ENCODE measurements at regions not wholly inside any gene's neighbourhood (a gene's known extent, or its start where the extent isn't known, plus 50 kb on each side); places are given as distances from the start of the nearest gene placed in this dataset.

- Histone ChIP-seq H3K27ac (ENCODE audit: low read depth in 2 of 2, low read length in 2 of 2) (no peak overlapping the region), H3K4me3 (ENCODE audit: low read length in 3 of 3) (no peak overlapping the region), H3K4me1 (ENCODE audit: control insufficient read depth in 2 of 3, insufficient read depth in 2 of 3, low read depth in 1 of 3, low read length in 3 of 3) (no peaks in the 10 kb centered on the region), H3K36me3 (ENCODE audit: control insufficient read depth in 2 of 3, insufficient read depth in 3 of 3, low read length in 3 of 3) (no peaks in the 10 kb centered on the region), H3K9me3 (ENCODE audit: control insufficient read depth in 2 of 3, insufficient read depth in 1 of 3, low read length in 3 of 3) (no peaks in the 10 kb centered on the region), H3K27me3 (ENCODE audit: control insufficient read depth, insufficient read depth, low read length) (no peaks in the 10 kb centered on the region), H3K9ac (ENCODE audit: low read length in 3 of 3) (no peak overlapping the region)
- TF ChIP-seq CTCF (IDR thresholded peaks at IDR 0.05; ENCODE audit: borderline replicate concordance, extremely low read depth, insufficient read depth): no peak
- DNase-seq (no peak), FAIRE-seq (no peak)
- intact Hi-C loops (cut with DNase I): no loop called here
These were observed 50.0 kb upstream of the TSC22D2 start for GRCh38 chr3:150357923-150358607.

GRCh38 chr3:150357140-150357539, 51.0 kb upstream of the TSC22D2 start:
- H3K9me3 ChIP-seq (ENCODE audit: control insufficient read depth in 2 of 3, insufficient read depth in 1 of 3, low read length in 3 of 3): no peaks in the 10 kb centered on the region
- no peak overlapping the region for H3K9ac ChIP-seq (ENCODE audit: low read length in 3 of 3)
- no peaks in the 10 kb centered on the region for H3K27me3 ChIP-seq (ENCODE audit: control insufficient read depth, insufficient read depth, low read length)
- no peaks in the 10 kb centered on the region for H3K36me3 ChIP-seq (ENCODE audit: control insufficient read depth in 2 of 3, insufficient read depth in 3 of 3, low read length in 3 of 3)
- DNase-seq (no peak), FAIRE-seq (no peak)
- H3K4me3 ChIP-seq (ENCODE audit: low read length in 3 of 3): no peak overlapping the region
- intact Hi-C loops (cut with DNase I): no loop called here
- no peaks in the 10 kb centered on the region for H3K4me1 ChIP-seq (ENCODE audit: control insufficient read depth in 2 of 3, insufficient read depth in 2 of 3, low read depth in 1 of 3, low read length in 3 of 3)
- TF ChIP-seq CTCF (IDR thresholded peaks at IDR 0.05; ENCODE audit: borderline replicate concordance, extremely low read depth, insufficient read depth): no peak
- no peak overlapping the region for H3K27ac ChIP-seq (ENCODE audit: low read depth in 2 of 2, low read length in 2 of 2)

- intact Hi-C loops (cut with DNase I): no loop called here
These were observed 52.5 kb upstream of the TSC22D2 start for GRCh38 chr3:150355574-150355973.

More at GRCh38 chr3:150355574-150355973, 52.5 kb upstream of the TSC22D2 start:
- Histone ChIP-seq H3K9me3 (ENCODE audit: control insufficient read depth in 2 of 3, insufficient read depth in 1 of 3, low read length in 3 of 3) (no peaks in the 10 kb centered on the region), H3K36me3 (ENCODE audit: control insufficient read depth in 2 of 3, insufficient read depth in 3 of 3, low read length in 3 of 3) (no peaks in the 10 kb centered on the region), H3K27ac (ENCODE audit: low read depth in 2 of 2, low read length in 2 of 2) (no peak overlapping the region), H3K4me1 (ENCODE audit: control insufficient read depth in 2 of 3, insufficient read depth in 2 of 3, low read depth in 1 of 3, low read length in 3 of 3) (no peaks in the 10 kb centered on the region), H3K27me3 (ENCODE audit: control insufficient read depth, insufficient read depth, low read length) (no peaks in the 10 kb centered on the region), H3K4me3 (ENCODE audit: low read length in 3 of 3) (no peak overlapping the region), H3K9ac (ENCODE audit: low read length in 3 of 3) (no peak overlapping the region)
- no peak for TF ChIP-seq CTCF (IDR thresholded peaks at IDR 0.05; ENCODE audit: borderline replicate concordance, extremely low read depth, insufficient read depth)
- DNase-seq (no peak), FAIRE-seq (no peak)

Measured in kidney (tissue), 13 donors.